T-helper 2 cell (primary cell): ENCODE measurements at regions not wholly inside any gene's neighbourhood (a gene's known extent, or its start where the extent isn't known, plus 50 kb on each side); places are given as distances from the start of the nearest gene placed in this dataset.
"Not testable (repeated sequence)": the region's sequence is repeated elsewhere in the genome, so short reads cannot be mapped to it uniquely, and the experiment has no call there.

Experiments
- DNase-seq, 5 experiments: peaks; one replicate each; pipeline versions ENCODE4 v3.0.0 to v3.0.0-alpha.2; 2012 to 2022

DNA sequence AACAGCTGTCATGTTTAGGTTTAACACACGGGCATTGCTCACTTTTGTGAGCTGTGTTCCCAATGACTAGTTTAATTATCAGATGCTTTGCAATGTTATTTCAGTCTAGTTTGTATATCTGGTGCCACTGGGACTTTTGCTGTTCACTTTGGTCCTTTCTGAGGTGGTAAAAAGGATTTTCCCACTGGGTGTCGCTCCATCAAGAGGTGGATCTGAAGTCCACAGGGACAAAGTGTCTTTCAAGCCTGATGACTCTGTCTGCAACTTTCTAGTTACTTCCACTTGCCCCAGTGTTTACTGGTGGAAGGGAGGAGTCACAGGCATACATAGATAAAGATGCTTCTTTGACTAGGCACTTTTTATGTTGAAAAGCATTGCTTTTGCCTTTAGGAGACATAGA is 242.2 kb downstream of the HGF start:
- DNase-seq, result no peak

DNA sequence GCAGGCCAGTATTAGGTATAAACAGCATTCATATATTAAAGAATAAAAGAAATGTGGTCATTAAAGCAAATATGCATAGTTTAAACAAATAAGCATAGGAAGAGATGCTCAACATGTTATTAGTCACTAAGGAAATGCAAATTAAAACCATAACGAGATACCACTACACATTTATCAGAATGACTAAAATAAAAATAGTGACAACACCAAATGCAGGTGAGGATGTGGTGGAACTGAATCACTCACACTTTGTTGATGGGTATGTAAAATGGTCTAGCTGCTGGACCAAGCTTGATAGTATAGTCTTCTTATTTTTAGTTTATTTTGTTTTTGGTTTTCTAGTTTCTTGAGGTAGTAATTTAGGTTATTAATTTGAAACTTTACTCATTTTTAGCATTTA is 242.9 kb downstream of the HGF start:
- DNase-seq, result no peak

DNA sequence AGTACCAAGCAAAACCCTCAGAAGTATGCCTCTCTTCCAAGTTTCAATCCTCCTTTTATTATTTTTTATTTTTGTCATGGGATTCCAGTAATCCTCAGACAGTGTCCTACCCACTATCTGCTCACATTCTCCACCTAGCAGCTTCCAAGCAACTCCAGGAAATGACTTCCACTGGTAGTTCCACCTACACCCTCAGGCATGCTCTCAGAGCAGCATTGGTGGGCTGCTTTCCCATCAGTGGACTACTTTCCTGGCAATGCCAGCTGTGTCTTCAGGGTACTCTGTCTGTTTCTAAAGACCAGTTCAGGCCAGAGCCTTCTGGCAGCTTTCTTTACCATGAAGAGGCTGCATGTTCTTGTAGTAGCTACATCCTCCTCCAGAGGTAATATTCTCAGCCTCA is 244.0 kb downstream of the HGF start:
- DNase-seq, result no peak

- DNase-seq, result no peak
Measured at GRCh38 chr7:81519886-81520285, 250.0 kb downstream of the HGF start.

GRCh38 chr7:81516898-81517297 is 252.9 kb downstream of the HGF start:
- no peak for DNase-seq

DNA sequence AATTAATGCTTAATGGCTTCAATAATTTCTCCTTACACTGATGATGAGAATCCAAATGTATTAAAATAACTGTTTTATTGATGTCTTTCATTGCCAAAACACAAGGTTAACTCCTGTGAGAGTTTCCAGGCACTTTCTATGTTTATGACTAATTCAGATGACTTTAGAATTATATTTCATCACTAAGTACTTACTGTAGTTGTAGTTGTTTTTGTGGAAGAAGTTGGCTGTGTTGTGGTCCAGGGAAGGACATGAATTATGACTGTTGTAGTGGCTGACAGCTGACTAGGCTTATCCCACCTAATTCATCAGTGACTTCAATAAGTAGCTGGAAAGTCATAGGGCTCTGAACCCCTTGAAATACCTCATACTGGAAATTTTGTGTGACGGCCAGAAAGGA is 254.8 kb downstream of the HGF start:
- no peak for DNase-seq

GRCh38 chr7:81514546-81514945 is 255.3 kb downstream of the HGF start:
- DNase-seq, result no peak

- no peak for DNase-seq
Measured at GRCh38 chr7:81510122-81510521, 259.7 kb downstream of the HGF start.

DNA sequence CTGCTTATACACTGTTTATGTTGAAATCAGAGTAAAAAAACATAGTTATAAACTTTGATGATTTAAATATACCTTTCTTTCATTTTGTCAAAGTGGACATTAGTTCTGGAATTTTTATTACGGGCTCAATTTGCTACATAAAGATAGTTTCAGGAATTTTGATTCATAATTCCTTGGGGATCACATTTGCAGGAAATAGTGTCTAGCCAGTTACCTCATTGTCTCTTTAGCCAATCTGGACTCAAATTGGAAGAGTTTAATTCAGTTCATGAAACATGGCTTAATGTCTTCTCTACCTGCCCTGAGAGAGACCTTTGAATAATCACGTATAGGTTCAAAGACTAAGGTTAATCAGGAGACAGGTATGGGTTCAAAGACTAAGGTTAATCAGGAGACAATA is 262.6 kb downstream of the HGF start:
- no peak for DNase-seq

GRCh38 chr7:81506609-81507008 is 263.2 kb downstream of the HGF start:
- no peak for DNase-seq

- DNase-seq, result no peak
Measured at GRCh38 chr7:81503771-81504170, 266.1 kb downstream of the HGF start.

DNA sequence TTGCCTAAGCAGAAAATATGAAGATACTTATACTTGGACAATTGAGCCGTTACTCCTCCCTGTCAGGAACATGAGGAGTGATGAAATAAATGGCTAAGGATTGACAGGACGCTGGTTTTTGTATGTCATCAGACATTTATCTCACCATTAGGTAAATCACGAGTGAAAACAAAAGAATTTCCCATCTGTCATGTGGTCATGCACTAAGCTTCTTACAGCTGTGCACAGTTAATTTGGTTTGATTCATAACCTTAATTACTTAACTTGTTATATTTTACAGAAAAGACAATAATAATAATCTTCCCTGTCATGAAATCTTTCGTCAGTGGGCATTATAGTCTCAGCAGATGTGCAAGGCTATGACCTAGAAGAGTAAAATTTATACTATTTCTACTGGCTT is 266.5 kb downstream of the HGF start:
- no peak for DNase-seq

- no peak for DNase-seq
Measured at GRCh38 chr7:81501220-81501619, 268.6 kb downstream of the HGF start.

DNA sequence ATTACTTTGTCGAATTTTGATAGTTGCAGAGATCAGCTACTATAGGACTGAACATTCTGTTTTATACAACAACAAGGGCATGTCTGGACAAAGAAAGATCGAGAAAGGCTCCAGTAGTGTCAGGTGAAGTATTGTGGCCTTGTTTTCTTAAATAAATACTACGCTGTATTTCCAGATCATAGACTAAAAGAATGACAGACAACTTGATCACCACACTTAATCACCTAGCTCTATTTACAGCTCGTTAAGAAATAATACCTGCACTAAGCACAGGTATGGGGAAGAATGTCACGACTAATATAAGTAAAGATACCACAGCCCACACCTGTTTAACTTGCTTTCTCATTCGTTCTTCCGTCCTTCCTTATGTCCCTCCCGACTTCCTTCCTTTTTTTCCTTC is 269.2 kb downstream of the HGF start:
- no peak for DNase-seq

GRCh38 chr7:81499262-81500116 is 270.4 kb downstream of the HGF start:
- peak in 1 of 5 experiments; percentile 17 for DNase-seq

DNA sequence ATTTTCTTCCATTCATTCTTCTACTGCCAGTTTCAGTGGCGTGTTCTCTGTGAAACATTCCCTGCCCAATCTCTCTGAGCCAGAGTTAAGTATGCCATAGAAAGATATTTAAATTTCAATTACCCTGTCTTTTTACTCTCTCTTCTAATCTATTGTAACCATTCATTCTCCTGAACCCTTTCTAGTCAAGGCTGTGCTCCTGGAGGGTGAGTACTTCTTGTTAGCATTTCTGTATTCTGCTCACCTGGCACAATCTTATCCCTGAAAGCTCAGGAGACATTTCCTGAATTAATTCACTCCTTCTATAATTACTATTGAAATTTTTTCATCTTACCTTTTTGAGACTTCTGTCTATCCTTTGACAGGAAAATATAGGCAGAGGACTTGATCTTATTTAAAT is 271.7 kb downstream of the HGF start:
- DNase-seq, result no peak

GRCh38 chr7:81492910-81493309 is 276.9 kb downstream of the HGF start:
- DNase-seq, result no peak

GRCh38 chr7:81492240-81492639 is 277.6 kb downstream of the HGF start:
- no peak for DNase-seq

DNA sequence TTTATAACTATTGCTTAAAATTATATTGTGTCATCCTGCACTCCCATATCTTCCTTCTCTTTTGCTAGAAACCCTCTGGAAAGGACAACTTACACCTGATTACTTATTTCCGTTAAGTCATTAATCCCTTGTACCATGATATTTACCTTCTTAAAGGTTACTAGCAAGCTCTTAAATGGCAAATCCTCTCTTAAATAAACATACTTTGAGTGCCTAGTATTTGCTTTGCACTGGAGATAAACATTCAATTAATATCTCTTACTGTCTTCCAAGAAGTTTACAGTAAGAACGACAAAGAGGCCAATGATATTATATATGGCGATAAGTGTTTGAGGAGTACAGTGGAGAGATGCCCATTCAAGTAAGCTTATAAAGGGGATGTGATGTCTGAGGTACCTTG is 278.3 kb downstream of the HGF start:
- no peak for DNase-seq

DNA sequence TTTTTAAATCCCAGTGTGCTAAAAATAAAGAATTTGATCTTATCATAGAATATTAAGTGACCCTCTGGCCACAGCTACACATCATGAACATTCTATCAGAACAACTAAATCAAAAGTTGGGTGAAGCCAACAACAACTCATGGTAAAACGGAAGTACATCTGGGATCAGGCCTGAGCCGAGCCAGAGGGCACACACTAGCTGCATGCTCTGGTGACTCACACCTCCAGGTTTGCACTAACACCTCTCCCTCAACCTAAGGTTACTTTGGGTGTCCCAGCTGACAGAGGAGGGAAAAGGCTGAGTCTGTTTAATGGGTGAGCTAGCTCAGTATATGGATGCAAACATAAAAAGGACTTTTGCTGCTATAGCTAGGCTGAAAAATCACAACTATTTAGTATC is 281.6 kb downstream of the HGF start:
- no peak for DNase-seq

DNA sequence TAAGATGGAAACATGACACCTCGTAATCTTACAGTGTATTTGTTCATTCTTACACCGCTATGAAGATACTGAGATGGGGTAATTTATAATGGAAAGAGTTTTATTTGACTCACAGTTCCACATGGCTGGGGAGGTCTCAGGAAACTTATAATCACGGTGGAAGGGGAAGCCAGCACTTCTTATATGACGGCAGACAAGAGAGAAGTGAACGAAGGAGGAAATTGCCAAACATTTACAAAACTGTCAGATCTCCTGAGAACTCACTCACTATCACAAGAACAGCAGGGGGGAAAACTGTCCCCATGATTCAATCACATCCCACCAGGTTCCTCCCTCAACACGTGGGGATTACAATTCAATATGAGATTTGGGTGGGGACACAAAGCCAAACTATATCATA is 282.3 kb downstream of the HGF start:
- no peak for DNase-seq

- DNase-seq, result no peak
Measured at GRCh38 chr7:81484261-81484660, 285.6 kb downstream of the HGF start.

GRCh38 chr7:81482600-81483186 is 287.2 kb downstream of the HGF start:
- DNase-seq, result peak in 1 of 5 experiments; percentile 4

DNA sequence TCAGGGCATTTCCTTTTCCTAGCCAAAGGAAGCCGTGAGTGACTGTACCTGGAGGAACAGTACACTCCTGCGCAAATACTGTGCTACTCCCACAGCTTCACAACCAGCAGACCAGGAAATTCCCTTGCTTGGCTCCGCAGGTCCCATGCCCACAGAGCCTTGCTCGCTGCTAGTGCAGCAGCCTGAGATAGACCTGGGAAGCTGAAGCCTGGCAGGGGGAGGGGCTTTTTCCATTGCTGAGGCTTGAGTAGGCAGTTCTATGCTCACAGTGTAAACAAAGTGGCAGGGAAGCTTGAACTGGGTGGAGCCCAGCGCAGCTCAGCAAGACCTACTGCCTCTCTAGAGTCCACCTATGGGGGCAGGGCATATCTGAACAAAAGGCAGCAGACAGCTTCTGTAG is 291.2 kb downstream of the HGF start:
- DNase-seq, result no peak

GRCh38 chr7:81478201-81478600 is 291.6 kb downstream of the HGF start:
- not testable (repeated sequence) for DNase-seq
